AG04450 (cell line): ENCODE measurements at regions not wholly inside any gene's neighbourhood (a gene's known extent, or its start where the extent isn't known, plus 50 kb on each side); places are given as distances from the start of the nearest gene placed in this dataset.
A peak's percentile ranks its signal among the peaks of the same experiment; 100 is the strongest.

Experiments
- CTCF ChIA-PET: fragments of 300-600, 350-600 bp; formaldehyde crosslinking; extraction: SDS; loops from one replicate; lab custom pipeline; 2022; ENCODE audit warnings: antibody characterized with exemption, inconsistent platforms; lab: Charles Lee
- POLR2A ChIA-PET: fragments of 350-600 bp; formaldehyde crosslinking; extraction: SDS; loops from one replicate; lab custom pipeline; 2021; ENCODE audit warnings: antibody characterized with exemption, inconsistent platforms; lab: Yijun Ruan, JAX
- DNase-seq: peaks from one replicate; pipeline ENCODE4 v3.0.0-alpha.2; 2011; ENCODE audit warnings: low read depth, low spot score
- H3K27ac ChIP-seq: one replicate; pipeline ENCODE4 v1.5.1; 2012; ENCODE audit warnings: low read depth, low read length, control low read depth
- H3K27me3 ChIP-seq: one replicate; pipeline ENCODE4 v1.6.0; 2012; ENCODE audit warnings: low read length; ENCODE audit not compliant: control insufficient read depth, insufficient read depth
- H3K4me3 ChIP-seq: 2 replicates; pipeline ENCODE4 v1.5.1; 2011; ENCODE audit warnings: mild to moderate bottlenecking, low read depth, low read length, control low read depth
- H3K9me3 ChIP-seq: 2 replicates; pipeline ENCODE4 v1.5.1; 2012; ENCODE audit warnings: low read length; ENCODE audit not compliant: control insufficient read depth, insufficient read depth
- CTCF ChIP-seq: IDR thresholded peaks from 2 replicates; pipeline ENCODE4 v1.5.1; 2011; ENCODE audit warnings: low read depth, low read length, control low read depth, inconsistent platforms

GRCh38 chr6:100096341-100096740 lies 102.3 kb upstream of the MCHR2 start:
- ChIA-PET POLR2A (no interaction called here), CTCF (interaction anchor here (0.8 to 6.6 kb wide), 7 partner anchors 9 to 228 kb away, joined by 3 to 359 read pairs (median 11); no protein-coding TSS in a partner anchor)
- H3K9me3 ChIP-seq: no peaks in the 10 kb centered on the region
- no peak for TF ChIP-seq CTCF
- no peak overlapping the region for H3K27ac ChIP-seq
- H3K4me3 ChIP-seq: no peak overlapping the region
- H3K27me3 ChIP-seq: no peaks in the 10 kb centered on the region
- no peak for DNase-seq

DNA sequence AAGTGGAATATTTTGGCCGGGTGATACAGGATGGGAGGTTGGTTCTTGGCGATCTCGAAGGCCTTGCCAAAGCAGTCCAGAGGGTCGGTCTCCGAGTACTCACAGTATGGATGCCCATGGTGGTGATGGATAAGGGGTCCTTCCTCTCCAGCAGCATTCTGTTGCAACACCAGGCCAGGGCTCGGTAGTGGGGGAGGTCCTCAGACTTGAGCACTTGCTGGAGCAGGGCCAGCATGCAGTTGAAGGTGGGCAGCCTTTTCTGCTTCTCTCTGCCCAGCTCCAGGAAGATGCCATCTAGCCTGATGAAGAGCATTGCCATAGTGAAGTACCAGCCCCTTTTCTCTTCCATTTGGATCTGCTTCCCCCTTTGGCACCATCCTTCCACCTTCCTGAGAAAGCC lies 99.4 kb upstream of the MCHR2 start:
- POLR2A ChIA-PET: no interaction called here
- TF ChIP-seq CTCF: no peak
- CTCF ChIA-PET: interaction anchor here (4.9 kb wide), 1 partner anchor 225 kb away, joined by 28 read pairs; no protein-coding TSS in a partner anchor
- DNase-seq: no peak
- Histone ChIP-seq H3K27me3 (no peaks in the 10 kb centered on the region), H3K9me3 (no peaks in the 10 kb centered on the region), H3K4me3 (no peak overlapping the region), H3K27ac (no peak overlapping the region)

DNA sequence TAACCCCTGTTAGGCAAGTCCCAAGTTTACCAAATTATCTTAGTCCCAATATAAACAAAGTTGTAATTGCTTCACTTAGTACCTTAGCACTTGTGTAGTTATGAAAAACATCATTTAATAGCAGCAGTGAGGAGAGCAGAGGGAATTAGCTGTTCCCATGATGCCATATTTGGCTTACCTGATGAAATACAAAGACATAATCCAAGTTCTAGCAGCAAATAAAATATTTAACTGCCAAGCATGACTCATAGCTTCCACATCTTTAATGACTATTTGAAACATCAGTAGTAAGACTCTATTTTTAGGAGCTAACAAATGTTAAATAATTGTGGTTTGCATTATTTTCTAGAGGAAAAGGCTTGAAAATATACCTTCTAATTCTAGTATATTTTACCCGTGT lies 94.0 kb upstream of the MCHR2 start:
- ChIA-PET CTCF (interaction anchor here (0.7 to 2.2 kb wide), 7 partner anchors 8 to 220 kb away, joined by 3 to 25 read pairs (median 7); no protein-coding TSS in a partner anchor), POLR2A (no interaction called here)
- peak; percentile 4 for DNase-seq
- Histone ChIP-seq H3K4me3 (no peak overlapping the region), H3K27ac (no peak overlapping the region), H3K27me3 (no peaks in the 10 kb centered on the region), H3K9me3 (no peaks in the 10 kb centered on the region)
- TF ChIP-seq CTCF: no peak

DNA sequence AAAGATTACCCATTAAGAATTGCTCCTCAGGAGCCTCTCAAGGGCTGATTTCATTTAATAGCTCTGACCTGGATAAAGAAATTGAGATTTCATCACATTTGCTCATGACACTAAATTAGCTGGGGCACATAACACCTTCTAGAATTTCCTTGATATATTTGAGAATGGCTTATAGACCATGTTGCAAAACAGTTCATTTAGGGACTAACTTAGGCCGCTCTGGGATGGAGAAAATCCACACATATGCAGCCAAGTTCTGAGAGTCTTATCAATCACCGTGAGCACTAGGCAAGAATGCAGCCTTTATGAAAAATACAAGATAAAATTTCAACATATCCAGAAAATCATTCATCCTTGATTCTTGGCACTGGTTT lies 91.0 kb upstream of the MCHR2 start:
- no peak for TF ChIP-seq CTCF
- Histone ChIP-seq H3K27ac (no peak overlapping the region), H3K9me3 (no peaks in the 10 kb centered on the region), H3K27me3 (no peaks in the 10 kb centered on the region), H3K4me3 (no peak overlapping the region)
- no peak for DNase-seq
- ChIA-PET POLR2A (no interaction called here), CTCF (interaction anchor here (1.2 to 2.5 kb wide), 4 partner anchors 14 to 217 kb away, joined by 3 to 23 read pairs (median 12); no protein-coding TSS in a partner anchor)

GRCh38 chr6:100084316-100084990 lies 90.4 kb upstream of the MCHR2 start:
- DNase-seq: no peak
- Histone ChIP-seq H3K27ac (no peak overlapping the region), H3K27me3 (no peaks in the 10 kb centered on the region), H3K9me3 (no peaks in the 10 kb centered on the region), H3K4me3 (no peak overlapping the region)
- TF ChIP-seq CTCF: no peak
- POLR2A ChIA-PET: no interaction called here
- CTCF ChIA-PET: interaction anchor here (1.2 to 3.2 kb wide), 6 partner anchors 14 to 217 kb away, joined by 3 to 30 read pairs (median 12); no protein-coding TSS in a partner anchor
